GM18517 (cell line): ENCODE measurements at regions not wholly inside any gene's neighbourhood (a gene's known extent, or its start where the extent isn't known, plus 50 kb on each side); places are given as distances from the start of the nearest gene placed in this dataset.
"Not testable (repeated sequence)": the region's sequence is repeated elsewhere in the genome, so short reads cannot be mapped to it uniquely, and the experiment has no call there.

Experiments used
- ATAC-seq: cut with Tn5 transposase; IDR thresholded peaks from one replicate; pipeline ENCODE4 v1.9.1; 2021; ENCODE audit warnings: mild to moderate bottlenecking, moderate library complexity; ENCODE audit not compliant: unreplicated experiment

GRCh38 chr10:23540401-23541030 is 101.6 kb downstream of the OTUD1 start:
- no peak for ATAC-seq

GRCh38 chr10:23543691-23544380 is 105.0 kb downstream of the OTUD1 start:
- no peak for ATAC-seq

GRCh38 chr10:23545866-23546265 is 107.0 kb downstream of the OTUD1 start:
- not testable (repeated sequence) for ATAC-seq

GRCh38 chr10:23556727-23557440 is 118.0 kb downstream of the OTUD1 start:
- no peak for ATAC-seq

GRCh38 chr10:23557777-23558176 is 118.9 kb downstream of the OTUD1 start:
- ATAC-seq = no peak

GRCh38 chr10:23558361-23558799 is 119.5 kb downstream of the OTUD1 start:
- no peak for ATAC-seq

GRCh38 chr10:23568996-23569395 is 130.1 kb downstream of the OTUD1 start:
- ATAC-seq = no peak

GRCh38 chr10:23571884-23572283 is 133.0 kb downstream of the OTUD1 start:
- no peak for ATAC-seq

- ATAC-seq = no peak
These were observed 143.1 kb downstream of the OTUD1 start for GRCh38 chr10:23581906-23582450.

GRCh38 chr10:23584396-23584795 is 145.5 kb downstream of the OTUD1 start:
- ATAC-seq = no peak

GRCh38 chr10:23585186-23585585 is 146.3 kb downstream of the OTUD1 start:
- ATAC-seq = no peak

GRCh38 chr10:23585666-23586065 is 146.8 kb downstream of the OTUD1 start:
- no peak for ATAC-seq

GRCh38 chr10:23595278-23595677 is 156.4 kb downstream of the OTUD1 start:
- ATAC-seq = not testable (repeated sequence)

GRCh38 chr10:23604613-23605012 is 165.7 kb downstream of the OTUD1 start:
- ATAC-seq = no peak

GRCh38 chr10:23606456-23606855 is 167.6 kb downstream of the OTUD1 start:
- no peak for ATAC-seq

GRCh38 chr10:23608926-23609325 is 170.1 kb downstream of the OTUD1 start:
- no peak for ATAC-seq

- ATAC-seq = no peak
These were observed 171.9 kb downstream of the OTUD1 start for GRCh38 chr10:23610626-23611307.

GRCh38 chr10:23611308-23612029 is 172.6 kb downstream of the OTUD1 start:
- ATAC-seq = no peak

- ATAC-seq = peak; percentile 62
These were observed 175.0 kb downstream of the OTUD1 start for GRCh38 chr10:23613900-23614299.

- peak; percentile 42 for ATAC-seq
These were observed 175.6 kb downstream of the OTUD1 start for GRCh38 chr10:23614483-23614882.
